ENCODE measurements at regions not wholly inside any gene's neighbourhood (a gene's known extent, or its start where the extent isn't known, plus 50 kb on each side); places are given as distances from the start of the nearest gene placed in this dataset.

GRCh38 chr6:113796038-113796437 lies 61.1 kb upstream of the MARCKS start:
- no peaks in the 10 kb centered on the region for H3K9me3 ChIP-seq (ENCODE audit: control insufficient read depth, low read length)
- H3K27me3 ChIP-seq (ENCODE audit: control insufficient read depth, insufficient read depth, low read length) = no peaks in the 10 kb centered on the region

DNA sequence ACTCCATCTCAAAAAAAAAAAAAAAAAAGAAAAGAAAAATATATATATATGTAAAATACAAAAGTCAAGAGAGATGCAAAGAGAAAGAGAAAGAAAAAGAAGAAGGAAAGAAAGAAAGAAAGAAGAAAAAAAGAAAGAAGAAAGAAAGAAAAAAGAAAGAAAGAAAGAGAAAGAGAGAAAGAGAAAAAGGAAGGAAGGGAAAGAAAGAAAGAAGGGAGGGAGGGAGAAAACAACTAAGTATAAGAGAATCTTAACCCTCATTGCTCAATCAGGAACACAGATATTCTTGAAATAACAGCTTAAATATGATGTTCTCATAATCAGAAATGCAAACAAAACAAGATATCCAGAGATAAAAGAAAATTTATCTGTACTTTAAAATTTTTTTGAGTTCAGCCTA lies 54.4 kb upstream of the MARCKS start:
- no peak for TF ChIP-seq CTCF (IDR thresholded peaks at IDR 0.05)
- Histone ChIP-seq H3K4me1 (no peaks in the 10 kb centered on the region), H3K27me3 (ENCODE audit: control insufficient read depth, insufficient read depth, low read length) (no peaks in the 10 kb centered on the region), H3K36me3 (ENCODE audit: control insufficient read depth, insufficient read depth, low read length) (no peaks in the 10 kb centered on the region), H3K79me2 (no peaks in the 10 kb centered on the region), H3K9ac (no peak overlapping the region), H3K9me3 (ENCODE audit: control insufficient read depth, low read length) (no peaks in the 10 kb centered on the region), H3K4me2 (ENCODE audit: low read length) (no peak overlapping the region), H2AFZ (no peak overlapping the region), H3K27ac (no peak overlapping the region), H3K4me3 (ENCODE audit: low read depth, low read length) (no peak overlapping the region)

More at GRCh38 chr6:113796038-113796437, 61.1 kb upstream of the MARCKS start:
- no peaks in the 10 kb centered on the region for H3K36me3 ChIP-seq (ENCODE audit: control insufficient read depth, insufficient read depth, low read length)
- no peaks in the 10 kb centered on the region for H3K79me2 ChIP-seq
- H3K9ac ChIP-seq = no peak overlapping the region
- no peak overlapping the region for H2AFZ ChIP-seq
- H3K4me3 ChIP-seq (ENCODE audit: low read depth, low read length) = no peak overlapping the region
- no peak overlapping the region for H3K4me2 ChIP-seq (ENCODE audit: low read length)
- H3K4me1 ChIP-seq = no peaks in the 10 kb centered on the region
- H3K27ac ChIP-seq = no peak overlapping the region
- no peak for TF ChIP-seq CTCF (IDR thresholded peaks at IDR 0.05)

GRCh38 chr6:113805173-113805790 lies 51.9 kb upstream of the MARCKS start:
- no peak for TF ChIP-seq CTCF (IDR thresholded peaks at IDR 0.05)
- Histone ChIP-seq H3K36me3 (ENCODE audit: control insufficient read depth, insufficient read depth, low read length) (no peaks in the 10 kb centered on the region), H3K27ac (no peak overlapping the region), H3K79me2 (no peaks in the 10 kb centered on the region), H3K9me3 (ENCODE audit: control insufficient read depth, low read length) (no peaks in the 10 kb centered on the region), H3K27me3 (ENCODE audit: control insufficient read depth, insufficient read depth, low read length) (no peaks in the 10 kb centered on the region), H3K4me3 (ENCODE audit: low read depth, low read length) (no peak overlapping the region), H3K9ac (no peak overlapping the region), H3K4me2 (ENCODE audit: low read length) (no peak overlapping the region), H3K4me1 (no peaks in the 10 kb centered on the region), H2AFZ (no peak overlapping the region)

DNA sequence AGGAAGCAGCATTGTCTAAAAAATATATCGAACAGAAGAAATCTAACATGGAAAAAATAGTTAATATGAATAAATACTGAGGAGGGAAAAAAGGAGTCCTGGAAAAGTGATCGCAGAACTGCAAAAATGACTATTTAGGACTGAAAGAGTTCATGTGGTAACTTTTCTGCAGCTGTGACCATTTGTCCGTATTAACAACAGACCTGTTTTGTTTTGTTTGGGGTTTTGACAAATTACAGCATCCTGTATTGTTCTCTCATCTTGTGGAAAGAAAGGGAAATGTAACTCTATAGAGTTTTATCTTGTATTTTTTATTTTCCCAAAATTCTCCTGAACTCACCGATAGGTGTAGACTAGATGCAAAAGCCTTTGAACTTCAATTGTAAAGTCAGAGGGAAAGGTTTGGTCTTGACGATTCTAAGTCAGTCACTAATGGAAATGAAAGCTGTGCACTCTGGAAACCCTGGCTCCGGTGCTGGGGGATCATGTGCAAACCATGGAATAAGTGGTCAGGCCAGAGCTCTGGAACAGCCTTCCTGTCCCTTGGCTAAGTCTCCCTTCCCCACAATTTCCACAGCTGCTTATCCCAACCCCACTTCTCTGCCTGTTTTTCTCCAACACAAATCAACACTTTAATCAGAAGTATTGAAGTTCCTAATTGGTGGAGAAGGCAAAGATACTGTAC lies 51.2 kb upstream of the MARCKS start:
- TF ChIP-seq CTCF (IDR thresholded peaks at IDR 0.05) = no peak
- no peak overlapping the region for H3K9ac ChIP-seq
- no peaks in the 10 kb centered on the region for H3K36me3 ChIP-seq (ENCODE audit: control insufficient read depth, insufficient read depth, low read length)
- no peak overlapping the region for H2AFZ ChIP-seq
- no peak overlapping the region for H3K27ac ChIP-seq
- H3K27me3 ChIP-seq (ENCODE audit: control insufficient read depth, insufficient read depth, low read length) = no peaks in the 10 kb centered on the region
- H3K4me2 ChIP-seq (ENCODE audit: low read length) = no peak overlapping the region
- H3K4me3 ChIP-seq (ENCODE audit: low read depth, low read length) = no peak overlapping the region
- no peaks in the 10 kb centered on the region for H3K4me1 ChIP-seq
- no peaks in the 10 kb centered on the region for H3K79me2 ChIP-seq
- H3K9me3 ChIP-seq (ENCODE audit: control insufficient read depth, low read length) = no peaks in the 10 kb centered on the region
